IPS-18c (cell line): ENCODE measurements at regions not wholly inside any gene's neighbourhood (a gene's known extent, or its start where the extent isn't known, plus 50 kb on each side); places are given as distances from the start of the nearest gene placed in this dataset.

Source experiments
- H3K4me3 ChIP-seq: 2 replicates; pipeline ENCODE4 v1.7.0; 2013; ENCODE audit warnings: low read depth, mild to moderate bottlenecking, low read length, moderate library complexity; ENCODE audit not compliant: insufficient read depth
- H3K9me3 ChIP-seq: one replicate; pipeline ENCODE4 v1.6.1; 2013; ENCODE audit warnings: mild to moderate bottlenecking, low read length, moderate library complexity; ENCODE audit not compliant: control insufficient read depth, insufficient read depth

DNA sequence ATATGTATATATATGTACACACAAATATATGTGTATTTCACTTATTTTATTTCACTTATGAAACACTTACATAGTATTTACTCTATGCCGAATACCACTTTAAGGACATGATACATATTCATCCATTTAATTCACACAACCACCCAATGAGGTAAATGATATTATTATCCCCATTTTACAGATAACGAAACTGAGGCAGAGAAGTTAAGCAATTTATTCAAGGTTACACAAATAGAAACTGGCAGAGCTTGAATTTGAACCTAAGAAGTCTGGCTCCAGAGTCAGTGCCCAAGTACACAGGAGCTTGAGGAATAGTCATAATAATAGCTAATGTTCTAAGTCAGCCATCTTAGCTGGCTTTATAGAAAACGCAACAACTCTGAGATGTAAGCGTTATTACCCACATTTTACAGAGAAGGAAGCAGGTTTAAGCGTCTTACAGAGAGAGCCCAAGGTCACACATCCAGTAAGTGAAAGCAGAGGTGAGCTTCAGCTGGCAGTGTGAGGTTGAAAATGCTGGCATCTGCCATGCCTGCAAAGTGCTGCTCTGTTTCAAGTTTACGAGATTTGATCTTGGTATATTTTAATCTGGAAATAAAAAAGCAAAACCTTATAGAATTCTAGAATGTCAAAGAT is 326.9 kb downstream of the LPIN1 start:
- Histone ChIP-seq H3K9me3 (no peaks in the 10 kb centered on the region), H3K4me3 (no peak overlapping the region)

DNA sequence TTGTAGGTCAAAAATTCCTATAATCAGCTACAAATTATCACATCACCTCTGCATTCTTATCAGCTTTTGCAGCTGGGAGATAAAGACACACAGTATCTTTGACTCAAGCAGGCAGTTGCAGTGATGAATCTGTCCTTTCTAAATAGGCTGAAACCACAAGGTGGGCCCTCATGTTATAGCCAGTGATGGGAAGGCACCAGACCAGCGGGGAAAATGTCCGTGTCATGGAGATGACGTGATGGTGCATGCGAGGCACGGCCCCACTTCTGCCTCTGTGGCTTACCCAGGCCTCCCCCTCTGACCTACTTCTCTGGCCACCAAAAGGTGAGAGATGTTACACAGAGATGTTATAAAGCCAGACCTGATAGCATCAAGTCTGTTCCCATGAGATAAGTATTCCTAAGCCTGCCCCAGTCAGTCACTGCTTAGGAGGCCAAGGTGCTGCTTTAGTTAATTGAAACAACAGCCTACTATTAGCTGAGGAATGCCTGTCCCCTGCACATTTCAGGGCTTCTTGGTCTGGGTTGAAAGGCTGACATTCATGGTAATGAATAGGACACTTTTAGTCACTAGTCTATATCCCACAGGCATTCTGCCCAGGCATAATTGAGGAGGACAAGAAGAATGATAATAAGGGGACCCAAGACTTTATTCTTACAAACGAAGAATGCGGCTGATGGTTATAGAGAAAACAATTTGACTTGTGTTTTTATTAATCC is 327.9 kb downstream of the LPIN1 start:
- no peaks in the 10 kb centered on the region for H3K9me3 ChIP-seq
- no peak overlapping the region for H3K4me3 ChIP-seq

DNA sequence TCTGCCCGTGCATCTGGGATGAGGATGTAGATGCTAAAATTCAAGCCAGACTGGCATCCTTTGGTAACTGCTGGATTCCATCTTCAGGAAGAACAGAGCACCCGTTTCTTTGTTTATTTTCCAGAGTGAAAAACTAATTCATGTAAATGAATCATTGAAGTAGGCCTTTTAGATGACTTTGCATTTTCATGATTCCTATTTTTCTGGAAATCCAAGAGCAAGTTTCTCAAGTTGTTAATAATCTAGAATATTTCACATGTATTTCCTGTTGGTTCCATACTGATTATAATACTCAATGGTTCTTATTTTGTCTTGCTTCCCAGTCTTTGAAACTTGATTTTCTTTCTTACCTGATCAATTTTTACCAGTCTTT is 328.4 kb downstream of the LPIN1 start:
- H3K9me3 ChIP-seq, result no peaks in the 10 kb centered on the region
- H3K4me3 ChIP-seq, result no peak overlapping the region

DNA sequence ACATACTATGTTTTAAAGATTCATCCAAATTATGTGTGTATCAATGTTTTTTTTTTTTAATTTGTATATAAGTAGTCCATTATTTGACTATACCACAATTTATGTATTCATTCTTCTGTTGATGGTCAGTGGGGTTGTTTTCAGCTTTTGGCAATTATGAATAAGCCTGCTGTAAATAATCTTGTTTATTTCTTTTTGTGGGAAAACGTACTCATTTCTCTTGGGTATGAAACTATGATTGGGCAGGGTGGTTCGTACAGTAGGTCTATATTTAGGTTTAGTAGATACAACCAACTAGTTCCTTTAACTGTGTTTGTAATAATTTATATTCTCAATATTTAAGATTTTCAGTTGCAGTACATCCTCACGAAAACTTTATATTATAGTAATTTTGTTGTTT is 329.2 kb downstream of the LPIN1 start:
- Histone ChIP-seq H3K9me3 (no peaks in the 10 kb centered on the region), H3K4me3 (no peak overlapping the region)

DNA sequence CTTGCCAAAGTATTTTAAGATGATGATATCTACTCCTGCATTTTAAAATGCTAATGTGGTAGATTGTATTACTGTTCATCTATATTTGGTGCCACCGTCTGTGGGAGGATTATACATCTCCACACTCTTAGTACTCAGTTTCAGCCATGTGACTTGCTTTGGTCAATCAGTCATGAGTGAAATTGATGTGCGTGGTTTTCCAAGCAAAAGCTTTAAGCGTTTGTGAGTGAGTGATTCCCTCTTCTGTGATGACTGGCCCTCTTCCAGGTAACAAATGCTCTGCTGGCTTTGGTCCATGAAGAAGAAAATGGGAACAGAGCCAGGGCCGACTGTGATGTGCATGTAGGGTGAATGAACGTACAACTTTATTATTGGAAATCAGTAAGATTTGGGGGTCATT is 330.4 kb downstream of the LPIN1 start:
- Histone ChIP-seq H3K4me3 (no peak overlapping the region), H3K9me3 (no peaks in the 10 kb centered on the region)

DNA sequence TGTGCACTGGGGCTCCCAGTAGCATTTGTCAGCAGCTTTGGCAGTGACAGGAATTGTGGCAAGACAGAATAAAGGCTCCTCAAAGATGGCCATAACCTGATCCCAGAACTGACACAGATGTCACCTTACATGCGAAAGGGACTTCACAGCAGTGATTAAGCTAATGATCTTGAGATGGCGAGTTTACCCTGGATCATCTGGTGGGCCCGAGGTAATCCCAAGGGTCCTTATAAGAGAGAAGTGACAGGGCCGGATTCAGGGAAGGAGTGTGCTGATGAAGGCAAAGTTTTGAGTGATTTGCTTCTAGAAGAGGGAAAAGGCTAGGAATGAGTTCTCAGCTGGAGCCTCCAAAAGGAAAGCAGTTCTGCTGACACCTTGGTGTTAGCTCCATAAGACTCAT is 333.9 kb downstream of the LPIN1 start:
- Histone ChIP-seq H3K9me3 (no peaks in the 10 kb centered on the region), H3K4me3 (no peak overlapping the region)

DNA sequence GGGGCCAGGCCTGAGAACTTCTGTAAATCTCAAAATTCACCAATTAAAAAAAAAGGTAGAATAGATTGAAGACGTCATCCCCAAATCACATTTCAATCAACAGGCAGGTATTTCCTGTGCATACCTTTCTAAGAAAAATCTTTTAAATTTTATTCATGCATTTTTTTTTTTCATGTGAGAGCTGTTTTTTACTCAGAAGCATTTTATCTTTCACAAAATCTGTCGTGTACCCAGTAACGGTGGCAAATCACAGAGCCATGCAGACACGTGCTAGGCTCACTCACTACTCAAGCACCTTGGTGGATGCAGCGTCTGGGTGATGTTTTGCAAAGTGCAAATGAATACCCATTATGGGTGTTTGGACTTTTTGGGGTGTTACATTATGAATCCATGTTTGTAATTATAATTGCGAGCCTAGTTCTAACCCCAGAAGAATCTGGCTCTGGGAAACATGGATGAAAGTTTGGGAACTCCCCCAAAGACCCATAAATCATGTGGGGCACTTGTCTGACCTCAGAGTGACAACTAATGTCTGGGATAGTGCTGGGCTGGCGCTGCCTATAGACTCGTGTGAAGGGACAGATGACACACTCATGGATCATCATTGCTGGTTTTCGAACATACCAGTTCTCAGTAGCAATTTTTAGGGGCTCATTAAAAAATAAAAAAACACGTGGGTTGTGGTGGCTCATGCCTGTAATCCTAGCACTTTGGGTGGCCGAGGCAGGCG is 335.2 kb downstream of the LPIN1 start:
- H3K4me3 ChIP-seq, result no peak overlapping the region
- no peaks in the 10 kb centered on the region for H3K9me3 ChIP-seq

DNA sequence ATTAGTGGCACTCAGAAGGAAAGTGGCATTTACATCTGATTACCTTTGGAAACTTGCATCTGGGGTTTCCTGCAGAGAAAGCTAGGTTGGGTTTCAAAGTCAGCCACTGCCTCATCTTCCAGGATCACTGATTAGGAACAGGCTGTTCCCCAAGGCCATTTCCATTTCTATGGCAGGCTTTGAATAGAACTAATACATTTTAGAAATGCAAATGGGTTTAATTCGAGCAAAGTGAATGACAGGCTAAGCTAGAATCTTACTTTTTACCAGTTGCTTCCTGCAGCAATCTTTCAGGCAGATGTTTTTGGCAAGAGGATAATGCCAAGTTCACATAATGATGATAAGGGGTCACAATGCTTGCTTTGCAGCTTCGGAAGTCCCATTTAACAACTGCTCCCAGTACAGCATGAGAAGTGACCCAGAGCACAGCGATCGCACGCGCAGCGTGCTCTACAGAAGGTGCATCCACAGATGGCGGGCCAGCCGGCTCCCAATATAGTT is 336.7 kb downstream of the LPIN1 start:
- H3K4me3 ChIP-seq, result no peak overlapping the region
- H3K9me3 ChIP-seq, result no peaks in the 10 kb centered on the region

DNA sequence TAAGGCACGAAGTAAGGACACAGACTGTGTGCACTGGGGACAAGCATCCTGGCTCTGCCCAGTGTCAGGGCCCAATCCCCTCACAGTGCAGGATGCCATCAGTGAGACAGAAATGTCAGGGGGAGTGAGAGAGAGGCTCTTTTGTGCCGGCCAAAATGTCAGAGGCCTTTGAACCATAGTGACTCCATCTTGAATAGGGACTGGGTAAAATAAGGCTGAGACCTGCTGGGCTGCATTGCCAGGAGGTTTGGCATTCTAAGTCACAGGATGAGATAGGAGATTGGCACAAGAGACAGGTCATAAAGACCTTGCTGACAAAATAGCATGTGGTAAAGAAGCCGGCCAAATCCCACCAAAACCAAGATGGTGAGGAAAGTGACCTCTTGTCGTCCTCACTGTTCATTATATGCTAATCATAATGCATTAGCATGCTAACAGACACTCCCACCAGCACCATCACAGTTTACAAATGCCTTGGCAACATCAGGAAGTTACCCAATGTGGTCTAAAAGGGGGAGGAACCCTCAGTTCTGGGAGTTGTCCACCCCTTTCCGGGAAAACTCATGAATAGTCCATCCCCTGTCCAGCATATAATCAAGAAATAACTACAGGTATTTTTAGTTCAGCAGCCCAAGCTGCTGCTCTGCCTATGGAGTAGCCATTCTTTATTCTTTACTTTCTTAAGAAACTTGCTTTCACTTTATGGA is 337.4 kb downstream of the LPIN1 start:
- Histone ChIP-seq H3K9me3 (no peaks in the 10 kb centered on the region), H3K4me3 (no peak overlapping the region)

DNA sequence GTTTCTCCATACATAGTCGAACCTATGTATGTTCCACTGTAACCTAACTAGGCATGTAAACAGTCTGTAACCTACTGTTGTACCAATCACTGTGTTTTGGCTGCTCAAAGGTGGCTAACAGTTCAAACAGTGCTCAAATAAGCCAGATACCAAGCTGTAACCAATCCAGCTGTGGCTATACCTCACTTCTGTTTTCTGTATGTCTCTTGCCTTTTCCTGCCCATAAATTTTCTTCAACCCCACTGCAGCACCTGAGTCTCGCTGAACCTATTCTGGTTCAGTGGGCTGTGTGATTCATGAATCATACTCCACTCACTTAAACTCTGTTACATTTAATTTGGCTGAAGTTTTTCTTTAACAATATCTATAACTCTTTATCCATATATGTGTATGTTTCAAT is 340.7 kb downstream of the LPIN1 start:
- Histone ChIP-seq H3K9me3 (no peaks in the 10 kb centered on the region), H3K4me3 (no peak overlapping the region)

DNA sequence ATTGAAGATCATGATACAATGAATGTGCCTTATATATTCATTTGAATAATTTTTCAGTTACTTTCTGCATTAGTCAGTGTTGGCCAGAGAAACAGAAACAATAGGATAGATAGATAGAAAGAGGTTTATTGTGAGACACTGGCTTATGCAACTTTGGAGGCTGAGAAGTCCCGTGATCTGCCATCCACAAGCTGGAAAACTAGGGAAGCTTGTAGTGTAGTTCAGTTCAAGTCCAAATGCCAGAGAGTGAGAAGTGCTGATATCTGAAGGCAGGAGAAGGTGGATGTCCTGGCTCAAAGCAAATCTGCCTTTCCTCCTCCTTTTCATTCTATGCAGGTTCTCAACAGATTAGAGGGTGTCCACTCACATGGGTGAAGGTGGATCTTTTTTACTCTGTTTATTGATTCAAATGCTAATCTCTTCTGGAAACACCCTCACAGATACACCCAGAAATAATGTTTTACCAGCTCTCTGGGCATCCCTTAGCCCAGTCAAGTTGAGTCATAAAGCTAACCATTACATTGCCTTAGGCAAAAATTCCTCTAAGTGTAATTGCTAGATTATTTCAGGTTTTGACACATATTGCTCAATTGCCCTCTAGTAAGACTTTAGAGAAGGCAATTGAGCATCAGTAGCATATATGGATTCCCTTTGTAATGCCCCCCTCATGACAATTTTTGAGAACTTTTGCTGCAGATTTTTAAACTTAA is 341.4 kb downstream of the LPIN1 start:
- no peak overlapping the region for H3K4me3 ChIP-seq
- H3K9me3 ChIP-seq, result no peaks in the 10 kb centered on the region

DNA sequence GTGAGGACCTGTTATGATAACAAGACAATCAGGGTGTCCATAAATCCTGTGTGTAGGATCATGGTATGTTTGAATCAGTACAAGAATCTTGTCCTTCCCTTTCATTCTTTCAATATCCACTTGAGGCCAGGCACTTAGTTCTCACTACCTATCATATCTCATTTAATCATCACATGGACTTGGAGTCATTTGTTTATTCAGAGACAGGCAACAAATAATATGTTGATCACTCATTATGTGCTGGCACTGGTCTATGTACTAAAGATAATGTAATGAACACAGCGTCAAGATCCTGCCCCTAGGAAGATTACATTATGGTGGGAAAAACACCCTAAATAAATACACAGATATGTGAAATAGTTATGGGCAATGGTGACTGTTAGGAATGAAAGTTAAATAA is 342.6 kb downstream of the LPIN1 start:
- Histone ChIP-seq H3K4me3 (no peak overlapping the region), H3K9me3 (no peaks in the 10 kb centered on the region)

DNA sequence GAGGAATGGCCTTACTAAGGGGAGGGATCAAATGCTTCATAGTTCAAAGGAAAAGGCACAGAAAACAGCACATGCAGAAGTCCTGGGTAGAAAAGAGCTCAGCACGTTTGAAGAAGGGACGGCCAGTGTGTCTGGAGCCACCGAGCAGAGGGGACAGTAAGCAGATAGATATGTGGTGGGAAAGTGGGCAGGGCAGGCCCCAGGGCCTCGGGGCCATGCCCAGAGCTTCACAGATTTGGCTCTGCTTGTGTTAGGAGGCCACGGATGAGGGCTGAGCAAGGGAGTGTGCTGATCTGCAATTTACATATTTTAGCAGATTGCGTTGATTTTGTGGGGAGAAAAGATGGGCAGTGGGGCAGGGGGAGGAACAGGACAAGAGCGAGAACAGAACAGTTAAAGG is 343.1 kb downstream of the LPIN1 start:
- Histone ChIP-seq H3K9me3 (no peaks in the 10 kb centered on the region), H3K4me3 (no peak overlapping the region)

DNA sequence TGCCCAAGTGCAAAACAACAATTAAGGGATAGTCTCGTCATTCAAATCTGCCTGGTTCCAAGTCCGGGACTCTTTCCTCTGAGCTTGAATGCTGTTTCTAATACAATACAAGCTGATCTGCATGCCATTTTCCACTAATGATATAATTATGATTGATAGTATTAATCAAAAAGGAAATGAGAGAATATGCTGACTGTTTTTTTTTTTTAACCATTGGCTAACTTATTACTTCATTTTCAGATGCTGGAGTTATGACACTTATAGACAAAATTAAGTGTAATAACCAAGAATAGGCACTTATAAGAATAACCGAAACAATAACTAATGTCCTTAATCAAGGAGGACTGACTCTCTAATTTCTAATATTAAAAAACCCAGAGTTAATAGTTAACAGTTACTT is 343.6 kb downstream of the LPIN1 start:
- no peak overlapping the region for H3K4me3 ChIP-seq
- no peaks in the 10 kb centered on the region for H3K9me3 ChIP-seq

DNA sequence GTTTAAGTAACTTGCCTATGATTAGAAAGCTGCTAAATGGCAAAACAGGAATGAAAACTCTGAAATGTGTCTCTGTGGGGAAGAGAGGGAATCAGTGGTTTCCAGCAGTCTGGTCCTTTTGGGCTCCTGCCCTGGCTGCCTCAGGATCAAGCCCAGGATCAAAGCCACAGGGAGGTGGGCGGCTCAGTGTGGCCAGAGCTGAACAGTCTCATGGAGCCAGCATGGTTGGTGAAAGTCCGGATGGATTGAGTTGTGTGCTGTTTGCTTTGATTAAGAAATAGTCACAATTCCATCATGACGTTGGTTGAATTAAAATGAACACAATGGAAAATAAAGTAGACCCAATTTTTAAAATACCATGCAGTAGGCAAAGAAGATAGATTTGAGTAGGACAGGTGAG is 344.2 kb downstream of the LPIN1 start:
- H3K4me3 ChIP-seq, result no peak overlapping the region
- H3K9me3 ChIP-seq, result no peaks in the 10 kb centered on the region

DNA sequence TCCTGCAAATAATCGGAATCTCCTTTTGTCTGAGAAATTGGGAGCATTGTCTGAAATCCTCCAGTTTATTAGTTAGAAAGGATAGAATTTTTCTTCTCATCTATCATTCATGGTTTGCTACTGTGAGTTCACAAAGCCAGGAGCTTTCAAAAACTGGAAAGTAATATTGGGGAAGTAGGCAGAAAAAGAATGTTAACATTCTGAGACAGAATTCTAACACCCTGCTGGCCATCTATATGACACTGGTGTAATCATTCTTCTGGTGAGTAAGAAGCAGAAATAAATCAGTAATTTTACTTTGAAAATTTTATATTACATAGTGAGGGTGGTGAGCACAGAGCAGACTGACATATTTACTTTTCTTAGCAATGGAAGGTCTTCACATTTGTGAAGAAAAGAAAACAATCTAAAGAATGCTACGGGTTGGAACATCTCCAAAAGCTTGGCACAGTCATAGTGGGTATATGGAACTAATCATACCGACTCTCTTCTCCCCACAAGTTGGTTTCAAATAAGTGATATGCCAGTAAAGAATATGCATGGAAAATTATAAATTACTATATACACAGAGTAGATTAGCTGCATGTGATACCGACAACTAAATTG is 344.9 kb downstream of the LPIN1 start:
- no peaks in the 10 kb centered on the region for H3K9me3 ChIP-seq
- no peak overlapping the region for H3K4me3 ChIP-seq

DNA sequence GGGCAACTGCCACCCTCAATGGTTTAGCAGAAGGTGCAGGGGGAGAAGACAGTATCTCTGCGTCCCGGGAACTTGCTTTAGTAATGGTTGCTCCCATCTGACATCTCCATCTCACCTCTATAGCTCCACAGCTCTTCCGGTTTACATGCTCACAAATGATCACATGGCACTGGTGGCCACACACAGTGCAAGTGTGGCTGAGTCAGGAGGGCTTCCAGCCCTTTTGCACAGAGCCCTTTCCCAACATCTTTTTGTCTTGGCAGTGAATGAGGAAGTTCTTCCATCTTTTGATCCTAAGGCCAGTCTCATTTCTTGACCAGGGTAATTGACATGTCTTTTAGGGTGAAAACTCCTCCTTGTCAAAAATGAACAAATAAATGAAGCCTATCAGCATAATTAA is 347.7 kb downstream of the LPIN1 start:
- H3K9me3 ChIP-seq, result no peaks in the 10 kb centered on the region
- no peak overlapping the region for H3K4me3 ChIP-seq
